Activated T-cell treated with anti-CD3 and anti-CD28 coated beads for 24 hours (primary cell): ENCODE measurements at regions not wholly inside any gene's neighbourhood (a gene's known extent, or its start where the extent isn't known, plus 50 kb on each side); places are given as distances from the start of the nearest gene placed in this dataset.

Experiments used
- DNase-seq: peaks from one replicate; pipeline ENCODE4 v3.0.0-alpha.2; 2020; ENCODE audit warnings: low read depth

DNA sequence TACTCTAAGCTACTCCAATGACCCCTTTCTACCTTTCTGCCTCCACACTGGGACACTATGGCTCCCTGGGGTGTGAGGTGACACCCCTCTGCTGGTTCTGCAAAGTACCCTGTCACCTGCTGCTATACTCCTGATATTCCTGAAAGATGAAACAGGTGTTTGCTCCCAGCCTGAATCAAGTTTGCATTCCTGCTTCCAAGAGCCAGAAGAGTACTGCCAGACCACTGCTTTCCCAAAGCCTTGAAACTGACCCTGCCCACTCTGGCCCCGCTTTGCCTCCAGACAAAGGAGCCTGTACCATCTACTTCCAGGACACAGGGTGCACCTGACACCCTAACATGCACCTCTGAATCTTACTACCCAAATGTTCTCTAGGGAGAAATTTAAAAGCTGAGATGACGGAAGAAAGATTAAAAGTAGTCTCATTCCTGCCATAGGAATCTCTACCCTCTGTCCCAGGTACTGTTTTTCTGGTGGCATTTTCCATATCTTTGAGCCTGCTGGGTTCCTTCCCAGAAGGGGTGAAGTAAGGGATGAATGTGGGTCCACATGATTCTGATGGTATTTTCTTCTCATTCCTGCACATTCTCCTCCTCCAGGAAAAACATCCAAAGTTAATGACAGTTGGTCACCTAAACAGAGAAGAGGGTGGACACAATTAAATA lies 70.3 kb upstream of the DUSP10 start:
- DNase-seq = no peak

DNA sequence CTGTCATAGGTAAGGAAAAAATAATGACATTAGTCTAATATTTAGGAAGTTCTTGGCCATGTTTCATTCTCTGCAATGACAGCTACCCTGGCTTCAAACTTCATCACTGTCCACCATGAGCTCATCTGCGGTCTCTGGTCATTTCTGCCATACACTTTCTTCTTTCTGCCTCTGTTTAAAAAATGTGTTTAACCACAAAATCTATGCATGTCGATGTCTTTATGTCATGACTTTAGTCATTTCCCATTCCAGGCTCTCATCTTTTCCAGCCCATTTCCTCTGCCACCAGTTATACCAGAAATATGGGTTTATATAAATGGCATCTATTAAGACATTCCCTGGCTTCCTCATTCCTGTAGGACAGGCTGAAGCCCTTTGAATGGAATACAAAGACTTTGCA lies 68.5 kb upstream of the DUSP10 start:
- DNase-seq = no peak

- DNase-seq = no peak
Observed at GRCh38 chr1:221809091-221810029, 67.5 kb upstream of the DUSP10 start.

DNA sequence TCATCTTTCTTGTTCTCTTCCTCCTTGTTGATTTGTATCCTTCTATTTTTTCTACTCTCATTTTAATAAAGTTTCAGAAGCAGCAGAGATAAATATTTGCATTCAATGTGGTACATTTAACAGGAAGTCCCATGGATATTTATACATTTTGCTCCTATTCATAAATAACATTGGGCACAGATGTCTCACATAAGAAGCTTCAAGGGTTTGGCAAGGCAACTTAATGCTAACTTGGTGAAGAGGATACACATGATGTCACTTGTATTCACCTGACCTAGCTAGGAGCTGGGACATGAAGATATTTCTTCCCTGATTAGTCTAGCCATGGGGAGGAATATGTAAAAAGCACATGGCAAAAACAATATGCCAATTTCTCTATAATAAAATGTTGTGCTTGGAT lies 65.1 kb upstream of the DUSP10 start:
- DNase-seq = no peak

DNA sequence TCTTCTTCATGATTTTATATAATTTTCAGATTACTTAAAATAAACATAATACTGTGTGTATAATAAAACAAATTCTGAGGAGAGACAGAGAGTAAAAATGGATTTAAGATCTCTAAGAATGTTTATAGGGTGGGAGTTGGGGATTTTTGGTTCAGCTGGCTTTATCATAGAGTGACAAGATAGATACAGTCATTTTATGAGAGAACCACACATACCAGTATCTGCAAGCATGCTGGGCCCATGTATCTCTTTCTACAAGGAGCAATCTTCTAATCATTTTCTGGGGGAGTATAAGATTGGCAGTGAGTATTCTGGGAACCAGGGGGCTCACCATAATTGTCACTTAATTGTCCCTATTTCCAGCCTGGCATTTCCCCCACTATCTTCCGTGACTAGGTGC lies 64.3 kb upstream of the DUSP10 start:
- no peak for DNase-seq

GRCh38 chr1:221805121-221805520 lies 63.2 kb upstream of the DUSP10 start:
- DNase-seq = no peak

DNA sequence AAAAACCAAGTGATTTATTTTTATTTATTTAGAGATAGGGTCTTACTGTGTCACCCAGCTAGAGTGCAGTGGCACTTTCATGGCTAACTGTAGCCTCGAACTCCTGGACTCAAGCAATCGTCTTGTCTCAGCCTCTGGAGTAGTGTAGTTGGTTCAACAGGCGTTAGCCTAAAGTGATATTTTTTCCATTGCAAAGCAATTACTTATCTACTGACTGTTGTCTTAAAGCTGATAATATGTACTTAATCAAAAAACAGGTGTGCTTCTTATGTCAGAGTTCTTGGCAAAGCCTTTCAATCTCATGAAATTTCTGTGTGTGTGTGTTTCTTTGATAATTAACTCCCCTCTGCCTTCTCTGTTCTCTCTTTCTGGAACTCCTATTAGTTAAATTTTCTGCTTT lies 62.4 kb upstream of the DUSP10 start:
- DNase-seq = no peak

DNA sequence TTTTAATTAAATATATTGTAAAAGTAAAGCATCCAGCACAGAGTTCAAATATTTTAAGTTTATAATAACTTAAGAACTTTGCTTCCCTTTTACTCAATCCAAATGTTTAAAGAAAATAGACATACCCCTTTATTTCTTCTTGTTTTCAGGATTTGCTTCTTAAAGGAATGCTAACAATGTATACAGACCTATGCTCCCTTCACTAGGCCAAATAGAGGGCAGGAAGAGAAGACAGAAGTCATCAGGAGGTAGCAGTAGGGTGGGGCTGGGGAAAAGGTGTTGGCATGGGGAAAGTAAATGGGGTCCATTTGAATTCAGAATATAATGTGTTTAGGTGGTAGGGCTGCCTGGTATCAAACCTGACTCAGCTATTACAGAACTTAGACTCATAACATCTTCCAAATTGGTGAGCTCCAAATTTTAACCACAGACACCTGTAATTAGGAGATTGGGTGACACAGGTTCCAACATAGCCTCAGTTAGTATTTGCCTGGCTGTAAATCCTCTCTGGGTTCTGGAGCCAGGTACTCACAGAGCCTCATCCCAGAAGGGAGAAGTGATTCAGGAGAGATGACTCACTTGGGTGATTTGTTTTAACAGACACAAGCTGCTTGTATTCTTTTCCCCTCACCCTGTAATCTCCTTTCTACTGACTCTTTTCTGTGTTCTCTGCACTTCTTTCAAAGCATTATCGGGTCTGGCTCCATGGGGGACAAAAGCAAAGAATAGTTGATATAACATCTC lies 60.1 kb upstream of the DUSP10 start:
- no peak for DNase-seq

DNA sequence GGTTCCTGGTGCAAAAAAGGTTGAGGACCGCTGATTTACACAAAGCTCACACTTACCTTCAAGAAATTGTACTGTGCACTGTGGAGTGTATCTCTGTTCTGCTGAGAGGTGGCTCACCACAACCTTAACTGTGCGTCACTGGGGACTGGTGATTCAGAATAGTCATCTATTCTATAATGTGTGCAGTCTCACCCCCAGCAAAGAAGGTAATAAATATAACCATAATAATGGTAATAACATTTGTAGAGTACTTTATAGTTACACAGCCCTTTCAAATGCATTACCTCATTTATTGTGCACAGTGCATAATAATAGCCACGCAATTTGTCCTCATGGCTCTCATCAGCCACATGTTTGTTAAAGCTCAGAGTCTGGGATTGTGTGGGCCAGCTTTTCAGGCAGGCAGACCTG lies 59.4 kb upstream of the DUSP10 start:
- DNase-seq = no peak

DNA sequence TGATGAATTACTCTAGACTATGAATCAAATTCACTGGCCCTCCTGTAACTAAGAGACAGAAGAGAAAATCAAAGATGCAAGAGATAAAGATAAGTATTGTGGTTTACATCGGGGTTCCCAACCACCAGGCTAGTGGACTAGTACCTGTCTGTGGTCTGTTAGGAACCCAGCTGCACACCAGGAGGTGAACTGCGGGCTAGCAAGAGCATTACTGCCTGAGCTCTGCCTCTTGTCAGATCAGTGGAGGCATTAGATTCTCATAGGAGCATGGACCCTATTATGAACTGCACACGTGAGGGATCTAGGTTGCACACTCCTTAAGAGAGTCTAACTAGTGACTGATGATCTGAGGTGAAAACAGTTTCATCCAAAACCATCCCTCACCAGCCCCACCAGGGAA lies 58.9 kb upstream of the DUSP10 start:
- no peak for DNase-seq

DNA sequence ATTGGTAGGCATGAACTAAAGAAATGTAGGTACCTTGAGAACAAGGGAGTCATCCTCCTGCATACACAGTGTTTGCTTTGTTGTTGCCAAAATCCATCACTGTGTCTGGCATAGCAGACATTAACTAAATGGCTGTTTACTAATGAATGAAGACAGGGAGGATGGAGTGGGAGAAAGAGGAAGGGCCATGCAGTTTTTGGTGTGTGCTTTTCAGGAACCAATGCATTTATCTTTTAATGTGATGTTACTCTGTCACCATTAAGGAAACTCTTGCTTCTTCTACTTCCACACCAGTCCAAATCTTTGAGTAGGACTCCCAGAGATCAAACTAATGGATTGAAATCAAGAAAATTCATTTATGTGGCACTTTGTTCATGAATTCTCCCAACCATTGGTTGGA lies 55.6 kb upstream of the DUSP10 start:
- DNase-seq = no peak

GRCh38 chr1:221796700-221797099 lies 54.8 kb upstream of the DUSP10 start:
- no peak for DNase-seq

DNA sequence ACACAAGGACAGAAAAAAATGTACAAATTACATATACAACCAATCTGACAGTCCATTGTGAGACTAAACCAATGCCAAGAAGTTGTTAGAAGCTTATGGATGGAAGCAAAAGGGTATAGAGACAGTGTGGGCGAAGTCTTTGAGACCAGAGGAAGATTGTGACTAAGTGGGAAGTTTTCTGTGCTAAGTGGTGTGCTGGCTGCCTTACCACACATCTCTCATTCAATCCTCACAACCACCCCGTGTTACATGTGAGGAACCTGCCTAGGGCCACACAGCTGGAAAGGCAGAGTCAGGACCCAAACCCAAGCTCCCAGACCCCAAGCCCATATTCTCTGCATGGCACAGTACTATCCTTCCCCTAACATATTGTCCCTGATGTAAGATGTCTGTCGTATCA lies 53.5 kb upstream of the DUSP10 start:
- DNase-seq = no peak

DNA sequence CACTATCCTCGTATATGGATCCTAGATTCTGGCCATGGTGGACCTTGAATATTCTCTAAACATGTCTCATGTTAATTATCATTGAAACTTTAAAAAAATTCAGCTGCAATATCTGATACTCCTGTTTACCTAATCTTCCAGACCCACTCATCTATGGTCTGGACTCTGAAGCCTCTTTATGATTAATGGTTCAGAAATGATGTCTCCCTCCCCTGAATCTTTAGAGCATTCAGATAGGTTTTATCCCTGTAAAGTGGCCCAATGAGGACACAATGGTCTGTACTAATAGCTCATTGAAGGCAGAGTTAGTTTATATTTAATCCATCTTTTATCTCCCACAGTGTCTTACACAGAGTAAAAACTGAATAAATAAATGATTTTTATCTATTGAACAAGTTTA lies 53.0 kb upstream of the DUSP10 start:
- DNase-seq = no peak

- DNase-seq = no peak
Observed at GRCh38 chr1:221794079-221794670, 52.3 kb upstream of the DUSP10 start.

- DNase-seq = no peak
Observed at GRCh38 chr1:221793439-221794078, 51.7 kb upstream of the DUSP10 start.

- no peak for DNase-seq
Observed at GRCh38 chr1:221791846-221792245, 50.0 kb upstream of the DUSP10 start.
